Prostate gland (tissue), 2 donors: ENCODE measurements at regions not wholly inside any gene's neighbourhood (a gene's known extent, or its start where the extent isn't known, plus 50 kb on each side); places are given as distances from the start of the nearest gene placed in this dataset.

Experiments used
- DNase-seq: peaks from one replicate; pipeline ENCODE4 v3.0.0-alpha.2; 2019; ENCODE audit warnings: low spot score
- H3K27ac ChIP-seq, 2 donors: fragments of 200-600 bp; sonication (generic); 2 replicates each; pipeline ENCODE4 v1.5.1; 2017 to 2019
- H3K27me3 ChIP-seq: fragments of 200-600 bp; sonication (generic); replicated peaks from 2 replicates; pipeline ENCODE4 v1.5.1; 2019; ENCODE audit not compliant: insufficient read depth
- H3K36me3 ChIP-seq, 2 donors: fragments of 200-600 bp; sonication (generic); 1 replicate in 1 of 2; 2 replicates in 1 of 2; pipeline versions ENCODE4 v1.5.1 to v1.8.1; 2017 to 2019
- H3K4me1 ChIP-seq: fragments of 200-600 bp; sonication (generic); replicated peaks from 2 replicates; pipeline ENCODE4 v1.5.1; 2019
- H3K4me3 ChIP-seq, 2 donors: fragments of 200-600 bp; sonication (generic); 2 replicates each; pipeline ENCODE4 v1.5.1; 2017 to 2019
- H3K9me3 ChIP-seq: fragments of 200-600 bp; sonication (generic); 2 replicates; pipeline ENCODE4 v1.5.1; 2017
- POLR2A ChIP-seq: fragments of 450-650 bp; IDR thresholded peaks from one replicate; pipeline ENCODE4 v1.6.1; 2016; ENCODE audit warnings: antibody characterized with exemption, mild to moderate bottlenecking
- POLR2AphosphoS5 ChIP-seq: sonication (generic); formaldehyde crosslinking; IDR thresholded peaks from one replicate; pipeline ENCODE4 v1.6.1; 2017; ENCODE audit warnings: antibody characterized with exemption
- WGBS: methylation state at CpG from one replicate; pipeline ENCODE4 v1.1.5; 2018; 5-methylcytosine and 5-hydroxymethylcytosine counted together
- intact Hi-C: fragments of 100-400 bp; cut with DNase I; formaldehyde crosslinking; loops from one replicate; pipeline ENCODE4 v1.14.2; 2022
- TF ChIP-seq, protein P1 (sequence below), 4 experiments: fragments of 200-600 bp in 2 of 4; fragments of 450-650 bp in 2 of 4; sonication (generic) in 2 of 4; IDR thresholded peaks; 1 replicate in 3 of 4; 2 replicates in 1 of 4; pipeline ENCODE4 v1.5.1; 2016 to 2019; ENCODE audit warnings: antibody characterized with exemption in 4 of 4, mild to moderate bottlenecking in 2 of 4, moderate library complexity in 2 of 4

DNA sequence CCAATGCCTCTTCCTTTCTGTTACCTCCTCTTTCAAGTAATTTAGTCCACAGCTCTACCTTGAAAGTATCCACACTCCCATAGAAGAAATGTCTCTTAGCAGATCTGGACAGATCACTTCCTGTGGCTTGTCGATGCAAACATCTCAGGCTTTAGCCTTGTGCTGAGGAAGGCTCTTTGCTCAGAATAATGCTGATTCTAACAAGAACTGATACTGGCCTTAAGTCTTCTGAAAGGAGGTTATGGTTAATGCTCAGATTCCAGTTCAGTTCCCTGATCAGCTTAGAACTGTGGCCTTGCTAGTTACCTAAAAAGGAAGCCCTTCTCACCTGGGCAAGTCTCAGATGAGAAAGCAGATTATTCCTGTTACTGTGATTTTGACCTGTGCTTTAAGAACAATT is 230.1 kb upstream of the FAT4 start:
- intact Hi-C loops: no loop called here
- TF ChIP-seq, protein P1, sequence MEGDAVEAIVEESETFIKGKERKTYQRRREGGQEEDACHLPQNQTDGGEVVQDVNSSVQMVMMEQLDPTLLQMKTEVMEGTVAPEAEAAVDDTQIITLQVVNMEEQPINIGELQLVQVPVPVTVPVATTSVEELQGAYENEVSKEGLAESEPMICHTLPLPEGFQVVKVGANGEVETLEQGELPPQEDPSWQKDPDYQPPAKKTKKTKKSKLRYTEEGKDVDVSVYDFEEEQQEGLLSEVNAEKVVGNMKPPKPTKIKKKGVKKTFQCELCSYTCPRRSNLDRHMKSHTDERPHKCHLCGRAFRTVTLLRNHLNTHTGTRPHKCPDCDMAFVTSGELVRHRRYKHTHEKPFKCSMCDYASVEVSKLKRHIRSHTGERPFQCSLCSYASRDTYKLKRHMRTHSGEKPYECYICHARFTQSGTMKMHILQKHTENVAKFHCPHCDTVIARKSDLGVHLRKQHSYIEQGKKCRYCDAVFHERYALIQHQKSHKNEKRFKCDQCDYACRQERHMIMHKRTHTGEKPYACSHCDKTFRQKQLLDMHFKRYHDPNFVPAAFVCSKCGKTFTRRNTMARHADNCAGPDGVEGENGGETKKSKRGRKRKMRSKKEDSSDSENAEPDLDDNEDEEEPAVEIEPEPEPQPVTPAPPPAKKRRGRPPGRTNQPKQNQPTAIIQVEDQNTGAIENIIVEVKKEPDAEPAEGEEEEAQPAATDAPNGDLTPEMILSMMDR (IDR thresholded peaks at IDR 0.05): no peak
- no peak for TF ChIP-seq POLR2AphosphoS5
- no peak for TF ChIP-seq POLR2A
- H3K27me3 ChIP-seq: no peaks in the 10 kb centered on the region
- WGBS: 62% methylated on average over 1 of the region's 1 CpG
- no peak overlapping the region for H3K4me3 ChIP-seq
- no peak for DNase-seq
- H3K36me3 ChIP-seq: no peaks in the 10 kb centered on the region
- H3K9me3 ChIP-seq: no peaks in the 10 kb centered on the region
- H3K4me1 ChIP-seq: no peaks in the 10 kb centered on the region
- no peak overlapping the region for H3K27ac ChIP-seq

GRCh38 chr4:125082729-125083417 is 231.9 kb upstream of the FAT4 start:
- no peak overlapping the region for H3K4me3 ChIP-seq
- intact Hi-C loops: no loop called here
- H3K36me3 ChIP-seq: no peaks in the 10 kb centered on the region
- no peak overlapping the region for H3K27ac ChIP-seq
- no peaks in the 10 kb centered on the region for H3K27me3 ChIP-seq
- no peaks in the 10 kb centered on the region for H3K9me3 ChIP-seq
- no peak for DNase-seq
- TF ChIP-seq, protein P1 (IDR thresholded peaks at IDR 0.05): no peak
- TF ChIP-seq POLR2A (no peak), POLR2AphosphoS5 (no peak)
- H3K4me1 ChIP-seq: no peaks in the 10 kb centered on the region
- 65% methylated on average over 4 of the region's 4 CpGs for WGBS

DNA sequence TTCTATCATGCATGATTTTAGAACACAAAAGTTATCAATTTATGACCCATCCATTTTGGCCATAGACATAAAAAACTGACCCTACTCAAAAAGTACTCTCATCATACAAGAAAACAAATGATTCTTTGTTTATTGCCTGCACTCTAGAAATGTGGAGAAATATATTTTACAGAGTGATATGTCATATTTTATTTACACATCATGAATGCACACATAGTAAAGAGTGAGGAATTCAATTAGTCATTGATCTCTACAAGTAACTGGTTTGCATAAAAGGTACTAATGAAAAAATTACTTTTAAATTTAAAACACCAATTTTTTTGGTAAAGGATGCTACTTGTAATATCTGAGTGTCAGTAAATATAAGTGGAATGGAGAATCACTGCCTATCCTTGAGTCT is 242.5 kb upstream of the FAT4 start:
- no peaks in the 10 kb centered on the region for H3K36me3 ChIP-seq
- H3K27me3 ChIP-seq: no peaks in the 10 kb centered on the region
- DNase-seq: no peak
- H3K4me3 ChIP-seq: no peak overlapping the region
- TF ChIP-seq POLR2A (no peak), POLR2AphosphoS5 (no peak)
- TF ChIP-seq, protein P1 (IDR thresholded peaks at IDR 0.05): no peak
- intact Hi-C loops: no loop called here
- H3K27ac ChIP-seq: no peak overlapping the region
- no peaks in the 10 kb centered on the region for H3K9me3 ChIP-seq
- H3K4me1 ChIP-seq: no peaks in the 10 kb centered on the region

DNA sequence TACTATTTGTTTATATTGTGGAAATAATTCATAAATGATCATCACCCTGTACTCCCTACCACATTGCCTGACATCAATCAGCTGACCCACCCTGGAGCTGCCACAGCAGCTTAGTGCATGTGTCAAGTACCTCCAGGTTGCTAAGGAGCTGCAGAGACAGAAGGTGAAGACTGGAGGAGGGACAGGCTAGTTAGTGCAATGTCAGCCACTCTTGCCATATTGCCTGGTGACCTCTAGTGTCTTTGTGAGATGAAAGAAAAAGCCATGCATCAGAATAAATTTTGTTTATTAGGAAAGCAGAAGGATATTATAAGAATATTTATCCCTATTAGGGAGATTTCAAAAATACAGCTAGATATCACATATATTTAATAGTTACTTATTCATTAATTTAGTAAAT is 243.9 kb upstream of the FAT4 start:
- no peaks in the 10 kb centered on the region for H3K4me1 ChIP-seq
- intact Hi-C loops: no loop called here
- no peaks in the 10 kb centered on the region for H3K36me3 ChIP-seq
- DNase-seq: no peak
- TF ChIP-seq POLR2AphosphoS5 (no peak), POLR2A (no peak)
- TF ChIP-seq, protein P1 (IDR thresholded peaks at IDR 0.05): no peak
- H3K4me3 ChIP-seq: no peak overlapping the region
- no peaks in the 10 kb centered on the region for H3K9me3 ChIP-seq
- H3K27ac ChIP-seq: no peak overlapping the region
- H3K27me3 ChIP-seq: no peaks in the 10 kb centered on the region
